Kidney (tissue), 13 donors: ENCODE measurements at regions not wholly inside any gene's neighbourhood (a gene's known extent, or its start where the extent isn't known, plus 50 kb on each side); places are given as distances from the start of the nearest gene placed in this dataset.

Experiments
- DNase-seq, 5 donors: peaks; one replicate each; pipeline ENCODE4 v3.0.0-alpha.2; 2013 to 2020
- FAIRE-seq: peaks from 2 replicates; lab custom pipeline; 2012; peaks lifted over from hg19 to GRCh38; lab: Jason Lieb, UNC
- H3K27ac ChIP-seq, 2 donors: one replicate each; pipeline ENCODE4 v1.7.0; 2013; ENCODE audit warnings: low read depth in 2 of 2, low read length in 2 of 2, inconsistent platforms in 1 of 2
- H3K27me3 ChIP-seq: one replicate; pipeline ENCODE4 v1.7.1; 2013; ENCODE audit warnings: low read length, inconsistent platforms; ENCODE audit not compliant: control insufficient read depth, insufficient read depth
- H3K36me3 ChIP-seq, 3 donors: one replicate each; pipeline versions ENCODE4 v1.7.0 to v1.7.1; 2013; ENCODE audit warnings: low read length in 3 of 3, control low read depth in 1 of 3, inconsistent platforms in 1 of 3; ENCODE audit not compliant: insufficient read depth in 3 of 3, control insufficient read depth in 2 of 3
- H3K4me1 ChIP-seq, 3 donors: one replicate each; pipeline versions ENCODE4 v1.7.0 to v1.7.1; 2013; ENCODE audit warnings: low read length in 3 of 3, inconsistent platforms in 1 of 3, low read depth in 1 of 3; ENCODE audit not compliant: control insufficient read depth in 2 of 3, insufficient read depth in 2 of 3
- H3K4me3 ChIP-seq, 3 donors: one replicate each; pipeline versions ENCODE4 v1.7.0 to v1.8.1; 2013; ENCODE audit warnings: low read length in 3 of 3, control low read depth in 1 of 3, inconsistent platforms in 1 of 3
- H3K9ac ChIP-seq, 3 donors: one replicate each; pipeline versions ENCODE4 v1.7.0 to v1.7.1; 2013; ENCODE audit warnings: low read length in 3 of 3, control low read depth in 1 of 3, inconsistent platforms in 1 of 3
- H3K9me3 ChIP-seq, 3 donors: one replicate each; pipeline versions ENCODE4 v1.7.0 to v1.7.1; 2013; ENCODE audit warnings: low read length in 3 of 3, control low read depth in 1 of 3, inconsistent platforms in 1 of 3; ENCODE audit not compliant: control insufficient read depth in 2 of 3, insufficient read depth in 1 of 3
- CTCF ChIP-seq: IDR thresholded peaks from 3 replicates; pipeline ENCODE4 v1.5.1; 2012; ENCODE audit warnings: mild to moderate bottlenecking, moderate library complexity, borderline replicate concordance; ENCODE audit not compliant: insufficient read depth; ENCODE audit errors: extremely low read depth
- intact Hi-C: fragments of 100-400 bp; cut with DNase I; formaldehyde crosslinking; loops from one replicate; pipeline ENCODE4 v1.11.1; 2022
- donor health status: control.
- donor health status: control.
- donor health status: control.
- donor health status: control.
- donor health status: control.
- donor health status: DM: yes; HTN: yes; CAD: no.
- donor health status: Normal renal cell carcinoma (clear cell type).

GRCh38 chr9:135009051-135009560 is 78.4 kb upstream of the OLFM1 start:
- Histone ChIP-seq H3K4me3 (no peak overlapping the region), H3K36me3 (no peaks in the 10 kb centered on the region), H3K27me3 (no peaks in the 10 kb centered on the region), H3K9ac (no peak overlapping the region), H3K27ac (no peak overlapping the region), H3K9me3 (no peaks in the 10 kb centered on the region), H3K4me1 (no peaks in the 10 kb centered on the region)
- intact Hi-C loops: no loop called here
- no peak for TF ChIP-seq CTCF
- no peak for FAIRE-seq
- DNase-seq: peak in 1 of 5 donors; percentile 61

- no peak for FAIRE-seq
- DNase-seq: peak in 1 of 5 donors; percentile 49
- no peak for TF ChIP-seq CTCF
- H3K4me1 ChIP-seq: no peaks in the 10 kb centered on the region
- no peaks in the 10 kb centered on the region for H3K9me3 ChIP-seq
- no peak overlapping the region for H3K9ac ChIP-seq
- H3K36me3 ChIP-seq: no peaks in the 10 kb centered on the region
- H3K27ac ChIP-seq: no peak overlapping the region
- no peaks in the 10 kb centered on the region for H3K27me3 ChIP-seq
- H3K4me3 ChIP-seq: no peak overlapping the region
- intact Hi-C loops: no loop called here
Measured at GRCh38 chr9:135009794-135010585, 77.5 kb upstream of the OLFM1 start.

- Histone ChIP-seq H3K27me3 (no peaks in the 10 kb centered on the region), H3K9me3 (no peaks in the 10 kb centered on the region), H3K36me3 (no peaks in the 10 kb centered on the region), H3K27ac (no peak overlapping the region), H3K4me1 (no peaks in the 10 kb centered on the region), H3K4me3 (no peak overlapping the region), H3K9ac (no peak overlapping the region)
- DNase-seq: peak in 1 of 5 donors; percentile 28
- no peak for TF ChIP-seq CTCF
- intact Hi-C loops: no loop called here
- FAIRE-seq: no peak
Measured at GRCh38 chr9:135010586-135010860, 76.9 kb upstream of the OLFM1 start.

- H3K9me3 ChIP-seq: no peaks in the 10 kb centered on the region
- TF ChIP-seq CTCF: no peak
- H3K9ac ChIP-seq: no peak overlapping the region
- no peak overlapping the region for H3K27ac ChIP-seq
- intact Hi-C loops: no loop called here
- no peaks in the 10 kb centered on the region for H3K4me1 ChIP-seq
- FAIRE-seq (no peak), DNase-seq (peak in 4 of 5 donors; percentile 37 to 50 (median 46))
- H3K4me3 ChIP-seq: no peak overlapping the region
- no peaks in the 10 kb centered on the region for H3K27me3 ChIP-seq
- H3K36me3 ChIP-seq: no peaks in the 10 kb centered on the region
Measured at GRCh38 chr9:135010921-135011320, 76.5 kb upstream of the OLFM1 start.
